IPS-20b (cell line): ENCODE measurements at regions not wholly inside any gene's neighbourhood (a gene's known extent, or its start where the extent isn't known, plus 50 kb on each side); places are given as distances from the start of the nearest gene placed in this dataset.

Experiments
- H3K27ac ChIP-seq: one replicate; pipeline ENCODE4 v1.5.1; 2013; ENCODE audit warnings: low read length
- H3K27me3 ChIP-seq: 2 replicates; pipeline ENCODE4 v1.6.1; 2013; ENCODE audit warnings: mild to moderate bottlenecking, low read length, inconsistent platforms; ENCODE audit not compliant: insufficient read depth
- H3K36me3 ChIP-seq: 2 replicates; pipeline ENCODE4 v1.6.1; 2013; ENCODE audit warnings: low read depth, mild to moderate bottlenecking, inconsistent platforms, low read length, moderate library complexity; ENCODE audit not compliant: insufficient read depth
- H3K4me1 ChIP-seq: 2 replicates; pipeline ENCODE4 v1.6.1; 2013; ENCODE audit warnings: mild to moderate bottlenecking, control low read depth, inconsistent platforms, low read length, moderate library complexity; ENCODE audit not compliant: insufficient read depth
- H3K4me3 ChIP-seq: 2 replicates; pipeline ENCODE4 v1.5.1; 2013; ENCODE audit warnings: mild to moderate bottlenecking, low read length, inconsistent platforms
- H3K9ac ChIP-seq: 2 replicates; pipeline ENCODE4 v1.6.1; 2013; ENCODE audit warnings: low read depth, mild to moderate bottlenecking, inconsistent platforms, low read length, moderate library complexity
- H3K9me3 ChIP-seq: 2 replicates; pipeline ENCODE4 v1.6.1; 2013; ENCODE audit warnings: mild to moderate bottlenecking, low read depth, low read length, inconsistent platforms; ENCODE audit not compliant: insufficient read depth

DNA sequence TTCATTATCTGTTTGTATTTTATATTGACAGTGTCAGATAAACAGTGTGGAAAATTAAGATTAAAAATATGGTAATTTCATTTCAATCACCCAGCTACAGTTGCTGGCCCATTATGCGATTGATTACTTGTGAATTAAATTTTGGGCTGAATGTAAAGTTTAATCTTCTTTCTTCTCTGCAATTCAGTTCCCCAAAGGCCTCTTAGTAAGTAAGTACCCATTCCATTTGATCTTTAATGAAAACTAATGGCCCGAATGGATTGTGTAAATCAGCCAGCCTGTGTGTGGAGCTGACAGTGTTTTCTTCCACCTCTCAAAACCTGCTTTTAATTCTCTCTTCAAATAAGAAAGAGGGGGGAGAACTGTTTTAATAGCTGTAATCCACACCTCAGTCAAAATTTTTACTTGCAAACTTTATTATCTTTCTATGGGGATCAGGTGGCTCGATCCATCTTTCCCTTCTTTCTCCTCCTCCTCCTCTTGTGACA, 307.1 kb downstream of the IL20RB start:
- Histone ChIP-seq H3K4me3 (no peak overlapping the region), H3K36me3 (no peaks in the 10 kb centered on the region), H3K9me3 (no peaks in the 10 kb centered on the region), H3K27me3 (no peaks in the 10 kb centered on the region), H3K9ac (no peak overlapping the region), H3K27ac (no peak overlapping the region), H3K4me1 (peaks cover 3% of the 10 kb centered on the region; the same call in 1 of the 2 replicates)

- Histone ChIP-seq H3K9me3 (no peaks in the 10 kb centered on the region), H3K4me3 (no peak overlapping the region), H3K36me3 (no peaks in the 10 kb centered on the region), H3K9ac (no peak overlapping the region), H3K4me1 (no peaks in the 10 kb centered on the region), H3K27me3 (no peaks in the 10 kb centered on the region), H3K27ac (no peak overlapping the region)
These were observed 325.1 kb downstream of the IL20RB start for GRCh38 chr3:137282871-137283270.

- H3K4me1 ChIP-seq = no peaks in the 10 kb centered on the region
These were observed 328.1 kb downstream of the IL20RB start for GRCh38 chr3:137285924-137286323.

DNA sequence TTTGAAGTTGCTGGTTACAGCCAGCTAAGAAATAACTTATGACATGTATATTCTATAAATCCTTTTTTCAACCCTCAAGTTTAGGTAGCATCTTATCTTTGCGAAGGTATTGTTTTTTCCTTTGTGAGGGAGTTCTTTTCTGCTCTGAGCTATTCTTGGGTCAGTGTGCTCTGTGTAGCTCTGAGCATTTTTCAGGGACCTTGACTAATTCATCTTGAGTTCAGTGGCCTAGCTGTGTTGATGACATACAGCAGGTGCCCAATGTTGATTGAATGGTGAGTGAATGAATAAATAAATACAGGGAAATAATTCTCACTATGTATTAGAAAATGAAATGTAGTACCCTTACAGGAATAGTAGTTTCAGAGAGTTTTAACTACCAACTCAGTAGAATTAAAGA, 335.3 kb downstream of the IL20RB start:
- Histone ChIP-seq H3K27ac (no peak overlapping the region), H3K27me3 (no peaks in the 10 kb centered on the region), H3K9me3 (no peaks in the 10 kb centered on the region), H3K9ac (no peak overlapping the region), H3K4me3 (no peak overlapping the region), H3K36me3 (no peaks in the 10 kb centered on the region), H3K4me1 (peaks cover 19% of the 10 kb centered on the region; the same call in 1 of the 2 replicates)

More at GRCh38 chr3:137285924-137286323, 328.1 kb downstream of the IL20RB start:
- no peaks in the 10 kb centered on the region for H3K36me3 ChIP-seq
- H3K9ac ChIP-seq = no peak overlapping the region
- H3K9me3 ChIP-seq = no peaks in the 10 kb centered on the region
- H3K27me3 ChIP-seq = no peaks in the 10 kb centered on the region
- no peak overlapping the region for H3K27ac ChIP-seq
- H3K4me3 ChIP-seq = no peak overlapping the region

- Histone ChIP-seq H3K4me3 (no peak overlapping the region), H3K36me3 (no peaks in the 10 kb centered on the region), H3K27ac (no peak overlapping the region), H3K4me1 (peaks cover 19% of the 10 kb centered on the region; the same call in 1 of the 2 replicates), H3K9me3 (no peaks in the 10 kb centered on the region), H3K27me3 (no peaks in the 10 kb centered on the region), H3K9ac (no peak overlapping the region)
These were observed 336.4 kb downstream of the IL20RB start for GRCh38 chr3:137294139-137294538.

DNA sequence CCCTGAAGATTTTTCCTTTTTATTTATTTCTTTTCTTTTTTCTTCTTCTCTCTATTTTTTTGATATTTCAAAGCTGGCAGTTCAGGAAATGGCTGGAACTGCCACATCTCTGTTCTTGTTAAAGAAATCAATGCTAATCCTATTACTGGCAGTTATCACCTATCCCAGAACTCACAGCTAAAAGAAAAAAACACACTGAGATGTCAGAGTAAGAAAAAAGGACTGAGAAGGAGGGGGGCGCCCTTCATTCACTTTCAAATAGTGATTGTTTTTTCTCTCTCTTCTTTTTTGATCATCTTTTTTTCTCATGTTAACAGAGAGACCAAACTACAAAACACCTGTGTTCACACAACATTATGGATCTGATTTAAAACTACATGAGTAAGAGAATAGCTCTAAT, 337.1 kb downstream of the IL20RB start:
- H3K36me3 ChIP-seq = no peaks in the 10 kb centered on the region
- H3K27me3 ChIP-seq = no peaks in the 10 kb centered on the region
- H3K4me1 ChIP-seq = peaks cover 19% of the 10 kb centered on the region; the same call in 1 of the 2 replicates
- no peak overlapping the region for H3K27ac ChIP-seq
- no peak overlapping the region for H3K9ac ChIP-seq
- H3K9me3 ChIP-seq = no peaks in the 10 kb centered on the region
- no peak overlapping the region for H3K4me3 ChIP-seq

DNA sequence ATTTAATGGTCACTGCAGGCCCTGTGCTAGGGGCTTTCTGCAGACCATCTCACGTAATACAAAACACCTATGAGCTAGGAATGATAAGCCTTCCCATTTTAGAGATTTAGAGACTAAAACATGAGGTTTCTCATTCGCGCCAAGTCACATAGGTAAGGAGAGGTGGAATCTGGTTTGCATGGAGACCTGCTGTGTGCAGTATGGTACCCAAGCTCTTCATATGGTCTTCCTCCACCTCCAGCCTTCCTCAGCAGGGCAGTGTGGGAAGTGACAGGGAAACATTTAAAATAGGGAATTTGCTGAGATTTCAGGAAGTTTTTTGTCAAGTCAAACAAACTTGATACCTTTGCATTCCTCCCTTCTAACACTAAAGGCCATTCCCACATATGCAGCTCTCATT, 337.6 kb downstream of the IL20RB start:
- no peaks in the 10 kb centered on the region for H3K36me3 ChIP-seq
- H3K4me3 ChIP-seq = no peak overlapping the region
- peaks cover 19% of the 10 kb centered on the region; the same call in 1 of the 2 replicates for H3K4me1 ChIP-seq
- H3K27me3 ChIP-seq = no peaks in the 10 kb centered on the region
- no peaks in the 10 kb centered on the region for H3K9me3 ChIP-seq
- H3K27ac ChIP-seq = no peak overlapping the region
- no peak overlapping the region for H3K9ac ChIP-seq

- Histone ChIP-seq H3K9ac (no peak overlapping the region), H3K27me3 (no peaks in the 10 kb centered on the region), H3K9me3 (no peaks in the 10 kb centered on the region), H3K27ac (no peak overlapping the region), H3K36me3 (no peaks in the 10 kb centered on the region), H3K4me1 (peaks cover 19% of the 10 kb centered on the region; the same call in 1 of the 2 replicates), H3K4me3 (no peak overlapping the region)
These were observed 338.3 kb downstream of the IL20RB start for GRCh38 chr3:137296116-137296515.

GRCh38 chr3:137297770-137298169, 340.0 kb downstream of the IL20RB start:
- no peak overlapping the region for H3K4me3 ChIP-seq
- H3K27me3 ChIP-seq = no peaks in the 10 kb centered on the region
- peaks cover 19% of the 10 kb centered on the region; the same call in 1 of the 2 replicates for H3K4me1 ChIP-seq
- no peak overlapping the region for H3K27ac ChIP-seq
- no peaks in the 10 kb centered on the region for H3K36me3 ChIP-seq
- no peaks in the 10 kb centered on the region for H3K9me3 ChIP-seq
- no peak overlapping the region for H3K9ac ChIP-seq

GRCh38 chr3:137300703-137301102, 342.9 kb downstream of the IL20RB start:
- H3K27me3 ChIP-seq = no peaks in the 10 kb centered on the region
- no peak overlapping the region for H3K4me3 ChIP-seq
- no peaks in the 10 kb centered on the region for H3K9me3 ChIP-seq
- peaks cover 4% of the 10 kb centered on the region; the same call in 1 of the 2 replicates for H3K4me1 ChIP-seq
- H3K36me3 ChIP-seq = no peaks in the 10 kb centered on the region
- H3K27ac ChIP-seq = no peak overlapping the region
- no peak overlapping the region for H3K9ac ChIP-seq

DNA sequence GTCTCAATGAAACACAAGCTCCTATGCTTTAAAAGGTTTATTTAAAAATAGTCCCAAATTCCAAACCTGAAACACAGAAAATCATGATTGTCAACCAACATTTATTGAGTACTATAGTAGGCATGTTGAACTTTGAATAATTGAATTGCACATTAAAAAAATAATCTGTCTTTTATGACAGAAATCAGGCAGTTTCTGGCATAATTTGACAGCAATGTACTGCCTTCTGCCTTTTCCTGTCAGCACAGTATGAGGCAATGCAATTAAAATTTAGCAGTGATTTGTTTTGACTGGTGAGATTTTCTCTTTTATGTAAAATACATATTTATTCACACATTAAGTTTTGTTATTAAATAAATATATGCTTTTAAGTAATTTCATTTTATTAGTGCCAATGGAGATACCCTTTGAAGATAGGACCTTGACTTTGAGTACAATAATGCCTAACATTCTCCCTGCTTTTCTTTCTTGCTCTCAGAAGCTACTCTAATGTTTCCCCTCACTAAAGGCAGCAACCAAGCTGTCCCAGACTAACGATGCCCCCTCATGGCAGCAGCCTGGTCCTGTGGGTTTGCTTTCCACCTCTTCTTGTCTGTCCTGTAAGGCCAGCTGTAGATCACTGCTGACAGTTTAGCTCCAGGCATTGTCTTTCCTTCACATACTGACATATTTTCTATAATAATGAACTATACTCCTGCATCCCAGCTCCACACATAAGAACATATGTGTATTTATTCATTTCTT, 346.7 kb downstream of the IL20RB start:
- Histone ChIP-seq H3K27me3 (no peaks in the 10 kb centered on the region), H3K4me1 (no peaks in the 10 kb centered on the region), H3K4me3 (no peak overlapping the region), H3K9me3 (no peaks in the 10 kb centered on the region), H3K36me3 (no peaks in the 10 kb centered on the region), H3K27ac (no peak overlapping the region), H3K9ac (no peak overlapping the region)

DNA sequence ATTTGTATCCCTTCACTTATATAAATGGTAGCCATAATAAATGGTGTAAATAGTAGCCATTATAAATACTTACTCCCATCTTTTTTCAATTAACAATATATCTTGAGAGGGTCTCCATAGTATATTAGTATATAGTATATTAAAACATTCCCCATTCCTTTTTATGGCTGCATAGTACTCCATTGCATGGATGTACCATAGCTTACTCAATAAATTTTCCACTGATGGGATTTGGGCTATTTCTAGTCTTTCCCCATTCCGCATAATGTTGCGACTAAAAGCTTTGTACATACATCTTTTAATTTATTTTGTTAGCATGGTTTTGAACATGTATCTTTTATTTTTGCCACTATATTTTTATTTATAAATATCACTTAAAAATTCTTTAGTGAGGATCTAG, 366.3 kb downstream of the IL20RB start:
- no peaks in the 10 kb centered on the region for H3K27me3 ChIP-seq
- H3K9me3 ChIP-seq = peaks cover 9% of the 10 kb centered on the region
- no peak overlapping the region for H3K4me3 ChIP-seq
- H3K4me1 ChIP-seq = no peaks in the 10 kb centered on the region
- H3K27ac ChIP-seq = no peak overlapping the region
- H3K9ac ChIP-seq = no peak overlapping the region
- H3K36me3 ChIP-seq = no peaks in the 10 kb centered on the region
